ENCODE measurements at regions not wholly inside any gene's neighbourhood (a gene's known extent, or its start where the extent isn't known, plus 50 kb on each side); places are given as distances from the start of the nearest gene placed in this dataset.
A peak's percentile ranks its signal among the peaks of the same experiment; 100 is the strongest.

- DNase-seq (ENCODE audit: low read depth in 2 of 2) = no peak
These were observed 305.9 kb upstream of the RORA start for GRCh38 chr15:61534986-61535385.

- peak; percentile 12 to 67 for DNase-seq (ENCODE audit: low read depth in 2 of 2)
These were observed 301.7 kb upstream of the RORA start for GRCh38 chr15:61530769-61531168.

- DNase-seq (ENCODE audit: low read depth in 2 of 2) = peak; percentile 56
These were observed 299.4 kb upstream of the RORA start for GRCh38 chr15:61528581-61528910.

GRCh38 chr15:61527836-61528580, 298.9 kb upstream of the RORA start:
- DNase-seq (ENCODE audit: low read depth in 2 of 2) = peak; percentile 2 to 13

GRCh38 chr15:61524545-61524944, 295.4 kb upstream of the RORA start:
- DNase-seq (ENCODE audit: low read depth in 2 of 2) = no peak

GRCh38 chr15:61524086-61524485, 295.0 kb upstream of the RORA start:
- DNase-seq (ENCODE audit: low read depth in 2 of 2) = peak; percentile 11 to 48

- DNase-seq (ENCODE audit: low read depth in 2 of 2) = no peak
These were observed 293.3 kb upstream of the RORA start for GRCh38 chr15:61522411-61522810.

- no peak for DNase-seq (ENCODE audit: low read depth in 2 of 2)
These were observed 292.9 kb upstream of the RORA start for GRCh38 chr15:61521953-61522352.

GRCh38 chr15:61519296-61519695, 290.2 kb upstream of the RORA start:
- DNase-seq (ENCODE audit: low read depth in 2 of 2) = no peak

- no peak for DNase-seq (ENCODE audit: low read depth in 2 of 2)
These were observed 289.3 kb upstream of the RORA start for GRCh38 chr15:61518191-61518950.

GRCh38 chr15:61517776-61518175, 288.7 kb upstream of the RORA start:
- no peak for DNase-seq (ENCODE audit: low read depth in 2 of 2)

GRCh38 chr15:61517335-61517734, 288.2 kb upstream of the RORA start:
- DNase-seq (ENCODE audit: low read depth in 2 of 2) = no peak

- no peak for DNase-seq (ENCODE audit: low read depth in 2 of 2)
These were observed 282.7 kb upstream of the RORA start for GRCh38 chr15:61511756-61512155.

GRCh38 chr15:61511089-61511488, 282.0 kb upstream of the RORA start:
- DNase-seq (ENCODE audit: low read depth in 2 of 2) = no peak

- no peak for DNase-seq (ENCODE audit: low read depth in 2 of 2)
These were observed 280.3 kb upstream of the RORA start for GRCh38 chr15:61509327-61509840.

- DNase-seq (ENCODE audit: low read depth in 2 of 2) = no peak
These were observed 274.4 kb upstream of the RORA start for GRCh38 chr15:61503383-61503969.

GRCh38 chr15:61501815-61502389, 272.8 kb upstream of the RORA start:
- DNase-seq (ENCODE audit: low read depth in 2 of 2) = peak in 1 of 2 donors; percentile 54

GRCh38 chr15:61500951-61501620, 272.0 kb upstream of the RORA start:
- DNase-seq (ENCODE audit: low read depth in 2 of 2) = no peak

GRCh38 chr15:61500523-61500922, 271.4 kb upstream of the RORA start:
- no peak for DNase-seq (ENCODE audit: low read depth in 2 of 2)

GRCh38 chr15:61499376-61499775, 270.3 kb upstream of the RORA start:
- no peak for DNase-seq (ENCODE audit: low read depth in 2 of 2)

- DNase-seq (ENCODE audit: low read depth in 2 of 2) = no peak
These were observed 260.5 kb upstream of the RORA start for GRCh38 chr15:61489571-61489970.

- no peak for DNase-seq (ENCODE audit: low read depth in 2 of 2)
These were observed 254.5 kb upstream of the RORA start for GRCh38 chr15:61483599-61483998.

Data from lung microvascular endothelial cell (primary cell).